ENCODE measurements at regions not wholly inside any gene's neighbourhood (a gene's known extent, or its start where the extent isn't known, plus 50 kb on each side); places are given as distances from the start of the nearest gene placed in this dataset.

DNA sequence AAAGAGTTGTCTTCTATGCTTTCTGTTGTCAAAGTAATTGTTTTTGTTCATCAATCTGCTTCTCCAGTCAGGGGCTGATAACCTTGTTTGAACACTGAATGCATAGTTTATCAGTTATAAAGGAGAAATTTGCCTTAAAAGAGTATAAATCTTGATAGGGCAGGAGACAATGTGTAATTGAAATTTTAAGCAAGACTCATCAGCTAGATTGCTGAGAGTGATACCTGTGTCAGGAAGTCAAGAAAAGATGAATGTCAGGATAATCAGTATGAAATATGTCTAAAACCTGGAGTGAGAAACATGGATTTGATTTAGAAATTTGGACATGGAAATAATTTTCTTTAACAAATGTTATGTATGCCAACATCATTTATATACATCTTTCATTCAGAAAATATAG, 1258.1 kb downstream of the EFNA5 start:
- TF ChIP-seq, protein P1, sequence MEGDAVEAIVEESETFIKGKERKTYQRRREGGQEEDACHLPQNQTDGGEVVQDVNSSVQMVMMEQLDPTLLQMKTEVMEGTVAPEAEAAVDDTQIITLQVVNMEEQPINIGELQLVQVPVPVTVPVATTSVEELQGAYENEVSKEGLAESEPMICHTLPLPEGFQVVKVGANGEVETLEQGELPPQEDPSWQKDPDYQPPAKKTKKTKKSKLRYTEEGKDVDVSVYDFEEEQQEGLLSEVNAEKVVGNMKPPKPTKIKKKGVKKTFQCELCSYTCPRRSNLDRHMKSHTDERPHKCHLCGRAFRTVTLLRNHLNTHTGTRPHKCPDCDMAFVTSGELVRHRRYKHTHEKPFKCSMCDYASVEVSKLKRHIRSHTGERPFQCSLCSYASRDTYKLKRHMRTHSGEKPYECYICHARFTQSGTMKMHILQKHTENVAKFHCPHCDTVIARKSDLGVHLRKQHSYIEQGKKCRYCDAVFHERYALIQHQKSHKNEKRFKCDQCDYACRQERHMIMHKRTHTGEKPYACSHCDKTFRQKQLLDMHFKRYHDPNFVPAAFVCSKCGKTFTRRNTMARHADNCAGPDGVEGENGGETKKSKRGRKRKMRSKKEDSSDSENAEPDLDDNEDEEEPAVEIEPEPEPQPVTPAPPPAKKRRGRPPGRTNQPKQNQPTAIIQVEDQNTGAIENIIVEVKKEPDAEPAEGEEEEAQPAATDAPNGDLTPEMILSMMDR (optimal IDR thresholded peaks at IDR 0.05 in 1 of 3, IDR thresholded peaks at IDR 0.05 in 1 of 3, conservative IDR thresholded peaks at IDR 0.05 in 1 of 3; ENCODE audit: extremely low read depth in 1 of 3, insufficient read depth in 2 of 3, low read length in 3 of 3) = no peak
- TF ChIP-seq EZH2 (IDR thresholded peaks at IDR 0.05; ENCODE audit: low read length) = no peak
